Astrocyte (in vitro differentiated cells and primary cell): ENCODE measurements at regions not wholly inside any gene's neighbourhood (a gene's known extent, or its start where the extent isn't known, plus 50 kb on each side); places are given as distances from the start of the nearest gene placed in this dataset.

Experiments used
- EZH2 ChIP-seq: IDR thresholded peaks from 2 replicates; pipeline ENCODE4 v1.6.1; 2012; ENCODE audit warnings: mild to moderate bottlenecking, low read length, inconsistent platforms; ENCODE audit not compliant: insufficient read depth
- TF ChIP-seq, protein P1 (sequence below): IDR thresholded peaks from 2 replicates; pipeline ENCODE4 v1.5.1; 2011; ENCODE audit warnings: low read depth, mild to moderate bottlenecking, inconsistent platforms, low read length, moderate library complexity; ENCODE audit not compliant: insufficient read depth

DNA sequence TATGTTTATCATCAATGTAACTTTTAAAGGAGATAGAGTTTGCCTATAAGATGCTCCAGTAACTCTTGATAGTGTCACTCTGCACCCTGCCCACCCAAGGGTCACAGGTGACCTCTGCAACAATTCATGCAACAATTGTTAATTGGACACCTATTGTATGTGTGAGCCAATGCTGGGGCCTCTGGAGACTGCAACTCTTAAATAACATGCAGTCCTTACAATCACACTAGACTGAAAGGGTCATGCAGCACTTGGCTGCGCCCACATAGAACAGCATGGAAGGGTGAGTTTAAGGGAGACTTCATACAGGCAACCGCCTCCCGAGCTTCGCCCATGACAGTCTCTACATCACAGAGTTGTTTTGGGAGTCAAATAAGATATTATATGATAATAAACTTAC is 137.1 kb upstream of the TWIST2 start:
- no peak for TF ChIP-seq EZH2
- TF ChIP-seq, protein P1, sequence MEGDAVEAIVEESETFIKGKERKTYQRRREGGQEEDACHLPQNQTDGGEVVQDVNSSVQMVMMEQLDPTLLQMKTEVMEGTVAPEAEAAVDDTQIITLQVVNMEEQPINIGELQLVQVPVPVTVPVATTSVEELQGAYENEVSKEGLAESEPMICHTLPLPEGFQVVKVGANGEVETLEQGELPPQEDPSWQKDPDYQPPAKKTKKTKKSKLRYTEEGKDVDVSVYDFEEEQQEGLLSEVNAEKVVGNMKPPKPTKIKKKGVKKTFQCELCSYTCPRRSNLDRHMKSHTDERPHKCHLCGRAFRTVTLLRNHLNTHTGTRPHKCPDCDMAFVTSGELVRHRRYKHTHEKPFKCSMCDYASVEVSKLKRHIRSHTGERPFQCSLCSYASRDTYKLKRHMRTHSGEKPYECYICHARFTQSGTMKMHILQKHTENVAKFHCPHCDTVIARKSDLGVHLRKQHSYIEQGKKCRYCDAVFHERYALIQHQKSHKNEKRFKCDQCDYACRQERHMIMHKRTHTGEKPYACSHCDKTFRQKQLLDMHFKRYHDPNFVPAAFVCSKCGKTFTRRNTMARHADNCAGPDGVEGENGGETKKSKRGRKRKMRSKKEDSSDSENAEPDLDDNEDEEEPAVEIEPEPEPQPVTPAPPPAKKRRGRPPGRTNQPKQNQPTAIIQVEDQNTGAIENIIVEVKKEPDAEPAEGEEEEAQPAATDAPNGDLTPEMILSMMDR, result no peak
